ENCODE measurements at regions not wholly inside any gene's neighbourhood (a gene's known extent, or its start where the extent isn't known, plus 50 kb on each side); places are given as distances from the start of the nearest gene placed in this dataset.

DNA sequence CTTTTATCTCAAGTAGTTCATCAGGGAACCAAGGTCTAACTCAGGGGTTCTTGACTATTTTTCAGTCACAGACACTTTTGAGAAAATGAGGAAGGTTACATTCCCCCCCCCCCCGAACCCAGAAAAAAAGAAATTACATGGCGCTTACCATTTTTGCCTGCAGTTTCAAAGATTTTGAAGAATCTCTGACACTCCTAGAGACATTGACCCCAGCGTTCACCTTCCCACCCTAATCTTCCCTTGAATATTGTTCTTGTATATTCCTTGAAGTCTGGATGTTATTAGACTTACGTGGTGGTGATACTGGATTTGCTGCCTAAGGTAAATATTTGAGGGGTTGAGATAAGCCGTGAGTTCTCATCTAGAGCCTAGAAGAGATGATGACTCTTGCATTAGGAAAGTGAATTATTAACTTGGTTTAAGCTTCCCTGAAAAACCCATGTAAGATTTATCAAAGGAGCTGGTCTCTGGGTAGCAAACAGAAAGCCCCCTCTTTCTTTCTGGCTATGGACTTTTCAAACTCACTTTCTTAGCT, 245.7 kb upstream of the FOXK1 start:
- no peaks in the 10 kb centered on the region for H3K9me3 Mint-ChIP-seq
- no peaks in the 10 kb centered on the region for H3K36me3 Mint-ChIP-seq (ENCODE audit: low read depth)
- ChIA-PET POLR2A (no interaction called here), CTCF (no interaction called here)
- DNase-seq, result no peak
- ATAC-seq, result no peak
- intact Hi-C loops (cut with micrococcal nuclease), result no loop called here
- peaks cover 3% of the 10 kb centered on the region for H3K27me3 Mint-ChIP-seq
- no peak overlapping the region for H3K27ac Mint-ChIP-seq
- TF ChIP-seq, protein P1, sequence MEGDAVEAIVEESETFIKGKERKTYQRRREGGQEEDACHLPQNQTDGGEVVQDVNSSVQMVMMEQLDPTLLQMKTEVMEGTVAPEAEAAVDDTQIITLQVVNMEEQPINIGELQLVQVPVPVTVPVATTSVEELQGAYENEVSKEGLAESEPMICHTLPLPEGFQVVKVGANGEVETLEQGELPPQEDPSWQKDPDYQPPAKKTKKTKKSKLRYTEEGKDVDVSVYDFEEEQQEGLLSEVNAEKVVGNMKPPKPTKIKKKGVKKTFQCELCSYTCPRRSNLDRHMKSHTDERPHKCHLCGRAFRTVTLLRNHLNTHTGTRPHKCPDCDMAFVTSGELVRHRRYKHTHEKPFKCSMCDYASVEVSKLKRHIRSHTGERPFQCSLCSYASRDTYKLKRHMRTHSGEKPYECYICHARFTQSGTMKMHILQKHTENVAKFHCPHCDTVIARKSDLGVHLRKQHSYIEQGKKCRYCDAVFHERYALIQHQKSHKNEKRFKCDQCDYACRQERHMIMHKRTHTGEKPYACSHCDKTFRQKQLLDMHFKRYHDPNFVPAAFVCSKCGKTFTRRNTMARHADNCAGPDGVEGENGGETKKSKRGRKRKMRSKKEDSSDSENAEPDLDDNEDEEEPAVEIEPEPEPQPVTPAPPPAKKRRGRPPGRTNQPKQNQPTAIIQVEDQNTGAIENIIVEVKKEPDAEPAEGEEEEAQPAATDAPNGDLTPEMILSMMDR (IDR thresholded peaks at IDR 0.05), result no peak
- H3K4me3 Mint-ChIP-seq, result no peak overlapping the region
- no peaks in the 10 kb centered on the region for H3K4me1 Mint-ChIP-seq (ENCODE audit: low read depth)

DNA sequence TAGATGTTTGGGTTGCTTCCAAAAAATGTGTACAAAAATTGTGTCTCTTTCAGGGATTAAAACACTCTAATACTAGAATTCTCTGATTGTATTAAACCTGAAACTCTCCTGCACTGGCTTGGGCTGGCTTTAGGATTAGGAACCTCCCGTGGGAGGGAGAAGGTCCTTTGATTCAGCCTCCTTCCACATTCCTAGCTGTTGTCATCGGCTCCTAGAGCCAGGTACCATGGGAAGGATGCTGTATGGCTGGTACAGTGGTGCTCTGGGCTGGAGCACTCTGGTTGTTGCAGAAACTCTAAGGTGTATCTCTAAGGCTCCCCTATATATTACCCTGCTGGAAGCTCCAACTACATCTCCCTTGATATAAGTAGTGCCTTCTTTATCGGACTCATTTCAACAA, 245.2 kb upstream of the FOXK1 start:
- intact Hi-C loops (cut with micrococcal nuclease), result no loop called here
- no peak overlapping the region for H3K4me3 Mint-ChIP-seq
- H3K9me3 Mint-ChIP-seq, result no peaks in the 10 kb centered on the region
- ChIA-PET CTCF (no interaction called here), POLR2A (no interaction called here)
- no peaks in the 10 kb centered on the region for H3K36me3 Mint-ChIP-seq (ENCODE audit: low read depth)
- TF ChIP-seq, protein P1 (IDR thresholded peaks at IDR 0.05), result no peak
- ATAC-seq (no peak), DNase-seq (no peak)
- peaks cover 3% of the 10 kb centered on the region for H3K27me3 Mint-ChIP-seq
- no peak overlapping the region for H3K27ac Mint-ChIP-seq
- H3K4me1 Mint-ChIP-seq (ENCODE audit: low read depth), result no peaks in the 10 kb centered on the region

DNA sequence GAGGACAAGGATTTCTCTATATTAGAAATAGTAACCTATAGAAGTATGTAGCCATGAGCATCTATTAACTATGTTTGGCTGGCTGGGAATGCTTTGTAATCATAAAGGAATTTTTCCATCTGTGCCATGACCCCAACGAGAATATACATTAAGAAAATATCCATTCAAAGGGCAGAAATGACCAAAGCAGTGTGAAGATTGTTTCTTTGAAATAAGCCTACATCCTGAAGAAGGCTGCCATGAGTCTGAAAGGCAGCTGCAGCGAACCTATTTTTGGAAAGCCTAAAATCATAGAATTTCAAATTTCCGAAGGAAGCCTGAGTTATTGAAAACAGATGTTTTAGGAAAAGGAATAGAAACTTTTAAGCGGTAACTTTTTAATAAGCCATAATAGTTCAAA, 244.2 kb upstream of the FOXK1 start:
- ATAC-seq (no peak), DNase-seq (no peak)
- TF ChIP-seq, protein P1 (IDR thresholded peaks at IDR 0.05), result no peak
- POLR2A ChIA-PET, result no interaction called here
- CTCF ChIA-PET, result no interaction called here
- H3K36me3 Mint-ChIP-seq (ENCODE audit: low read depth), result no peaks in the 10 kb centered on the region
- intact Hi-C loops (cut with micrococcal nuclease), result no loop called here
- no peak overlapping the region for H3K27ac Mint-ChIP-seq
- no peaks in the 10 kb centered on the region for H3K9me3 Mint-ChIP-seq
- H3K27me3 Mint-ChIP-seq, result peaks cover 3% of the 10 kb centered on the region
- no peaks in the 10 kb centered on the region for H3K4me1 Mint-ChIP-seq (ENCODE audit: low read depth)
- H3K4me3 Mint-ChIP-seq, result no peak overlapping the region

DNA sequence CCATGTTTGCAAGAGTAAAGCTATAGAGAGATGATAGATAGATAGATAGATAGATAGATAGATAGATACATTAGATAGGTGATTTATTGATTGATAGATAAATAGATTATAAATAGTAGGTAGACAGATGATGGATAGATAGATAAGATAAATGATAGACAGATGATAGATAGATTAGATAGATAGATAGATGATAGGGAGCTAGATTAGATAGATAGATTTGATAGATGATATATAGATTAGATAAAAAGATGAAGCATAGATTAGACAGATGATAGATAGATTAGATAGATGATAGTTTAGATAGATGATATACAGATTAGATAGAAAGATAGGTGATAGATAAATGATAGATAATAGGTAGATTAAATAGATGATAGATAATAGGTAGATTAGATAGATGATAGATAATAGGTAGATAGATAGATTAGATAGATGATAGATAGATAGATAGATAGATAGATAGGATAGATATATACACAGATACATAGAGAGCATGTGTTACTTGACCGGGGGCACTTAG, 243.3 kb upstream of the FOXK1 start:
- ChIA-PET CTCF (no interaction called here), POLR2A (no interaction called here)
- Mint-ChIP-seq H3K9me3 (no peaks in the 10 kb centered on the region), H3K36me3 (ENCODE audit: low read depth) (no peaks in the 10 kb centered on the region), H3K27ac (no peak overlapping the region), H3K4me1 (ENCODE audit: low read depth) (no peaks in the 10 kb centered on the region), H3K27me3 (peaks cover 3% of the 10 kb centered on the region), H3K4me3 (no peak overlapping the region)
- intact Hi-C loops (cut with micrococcal nuclease), result no loop called here
- no peak for DNase-seq
- TF ChIP-seq, protein P1 (IDR thresholded peaks at IDR 0.05), result no peak
- ATAC-seq, result no peak

DNA sequence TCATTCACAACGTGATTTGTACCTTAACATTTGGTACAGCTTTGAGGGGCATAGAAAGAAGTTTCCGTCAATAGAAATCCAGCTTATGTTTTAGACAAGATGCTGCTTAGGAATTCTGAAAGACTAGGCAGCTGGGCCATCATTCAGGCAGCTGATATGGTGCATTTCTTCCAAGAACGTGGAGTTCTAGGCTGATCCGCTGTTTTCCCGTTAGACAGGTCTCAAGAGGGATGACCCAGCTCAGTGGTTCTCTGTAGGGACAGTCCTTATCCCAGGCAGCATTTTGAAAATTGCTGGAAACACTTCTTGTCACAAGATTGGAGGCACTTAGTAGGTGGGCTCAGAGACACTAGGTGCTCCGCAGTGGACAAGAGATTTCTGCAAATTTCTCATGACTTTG, 242.7 kb upstream of the FOXK1 start:
- Mint-ChIP-seq H3K9me3 (no peaks in the 10 kb centered on the region), H3K4me3 (no peak overlapping the region), H3K27me3 (peaks cover 3% of the 10 kb centered on the region), H3K27ac (no peak overlapping the region), H3K36me3 (ENCODE audit: low read depth) (no peaks in the 10 kb centered on the region), H3K4me1 (ENCODE audit: low read depth) (no peaks in the 10 kb centered on the region)
- ATAC-seq, result no peak
- CTCF ChIA-PET, result no interaction called here
- POLR2A ChIA-PET, result no interaction called here
- intact Hi-C loops (cut with micrococcal nuclease), result no loop called here
- DNase-seq, result no peak
- TF ChIP-seq, protein P1 (IDR thresholded peaks at IDR 0.05), result no peak
